ENCODE measurements at regions not wholly inside any gene's neighbourhood (a gene's known extent, or its start where the extent isn't known, plus 50 kb on each side); places are given as distances from the start of the nearest gene placed in this dataset.

GRCh38 chr17:71395901-71396300 lies 724.9 kb upstream of the SOX9 start:
- no peak for DNase-seq (ENCODE audit: low spot score)

GRCh38 chr17:71396711-71397110 lies 724.1 kb upstream of the SOX9 start:
- DNase-seq (ENCODE audit: low spot score) = no peak

- DNase-seq (ENCODE audit: low spot score) = no peak
Measured at GRCh38 chr17:71398025-71398424, 722.8 kb upstream of the SOX9 start.

- no peak for DNase-seq (ENCODE audit: low spot score)
Measured at GRCh38 chr17:71398800-71399219, 722.0 kb upstream of the SOX9 start.

- no peak for DNase-seq (ENCODE audit: low spot score)
Measured at GRCh38 chr17:71399221-71399620, 721.6 kb upstream of the SOX9 start.

GRCh38 chr17:71399649-71400048 lies 721.2 kb upstream of the SOX9 start:
- no peak for DNase-seq (ENCODE audit: low spot score)

GRCh38 chr17:71402007-71402406 lies 718.8 kb upstream of the SOX9 start:
- DNase-seq (ENCODE audit: low spot score) = no peak

- no peak for DNase-seq (ENCODE audit: low spot score)
Measured at GRCh38 chr17:71402661-71403141, 718.1 kb upstream of the SOX9 start.

- DNase-seq (ENCODE audit: low spot score) = no peak
Measured at GRCh38 chr17:71405101-71405500, 715.7 kb upstream of the SOX9 start.

GRCh38 chr17:71407981-71408380 lies 712.8 kb upstream of the SOX9 start:
- DNase-seq (ENCODE audit: low spot score) = no peak

- DNase-seq (ENCODE audit: low spot score) = no peak
Measured at GRCh38 chr17:71409137-71409536, 711.7 kb upstream of the SOX9 start.

GRCh38 chr17:71409712-71410111 lies 711.1 kb upstream of the SOX9 start:
- no peak for DNase-seq (ENCODE audit: low spot score)

GRCh38 chr17:71412803-71413202 lies 708.0 kb upstream of the SOX9 start:
- DNase-seq (ENCODE audit: low spot score) = no peak

- DNase-seq (ENCODE audit: low spot score) = no peak
Measured at GRCh38 chr17:71413935-71414334, 706.9 kb upstream of the SOX9 start.

- no peak for DNase-seq (ENCODE audit: low spot score)
Measured at GRCh38 chr17:71417142-71417541, 703.7 kb upstream of the SOX9 start.

- no peak for DNase-seq (ENCODE audit: low spot score)
Measured at GRCh38 chr17:71422968-71423367, 697.9 kb upstream of the SOX9 start.

GRCh38 chr17:71423871-71424546 lies 696.8 kb upstream of the SOX9 start:
- no peak for DNase-seq (ENCODE audit: low spot score)

- DNase-seq (ENCODE audit: low spot score) = no peak
Measured at GRCh38 chr17:71427801-71428200, 693.0 kb upstream of the SOX9 start.

- no peak for DNase-seq (ENCODE audit: low spot score)
Measured at GRCh38 chr17:71428897-71429296, 691.9 kb upstream of the SOX9 start.

- no peak for DNase-seq (ENCODE audit: low spot score)
Measured at GRCh38 chr17:71430281-71430680, 690.5 kb upstream of the SOX9 start.

GRCh38 chr17:71431146-71431545 lies 689.7 kb upstream of the SOX9 start:
- no peak for DNase-seq (ENCODE audit: low spot score)

GRCh38 chr17:71432378-71433315 lies 688.2 kb upstream of the SOX9 start:
- no peak for DNase-seq (ENCODE audit: low spot score)

- no peak for DNase-seq (ENCODE audit: low spot score)
Measured at GRCh38 chr17:71434716-71435115, 686.1 kb upstream of the SOX9 start.

Data from HuH-7.5 (cell line).